SU-DHL-6 (cell line): ENCODE measurements at regions not wholly inside any gene's neighbourhood (a gene's known extent, or its start where the extent isn't known, plus 50 kb on each side); places are given as distances from the start of the nearest gene placed in this dataset.

ENCODE experiments used
- CTCF ChIP-seq: fragments of 200-600 bp; sonication (generic); IDR thresholded peaks from one replicate; pipeline ENCODE4 v1.5.1; 2017; ENCODE audit warnings: antibody characterized with exemption, mild to moderate bottlenecking, low read length, moderate library complexity; ENCODE audit not compliant: insufficient read depth, poor library complexity, severe bottlenecking
- EZH2phosphoT487 ChIP-seq: fragments of 200-600 bp; sonication (generic), shearing (Covaris generic); conservative IDR thresholded peaks from 2 replicates; pipeline ENCODE4 v1.6.1; 2018; ENCODE audit warnings: mild to moderate bottlenecking, antibody characterized with exemption, low read length, moderate library complexity, mixed read lengths

DNA sequence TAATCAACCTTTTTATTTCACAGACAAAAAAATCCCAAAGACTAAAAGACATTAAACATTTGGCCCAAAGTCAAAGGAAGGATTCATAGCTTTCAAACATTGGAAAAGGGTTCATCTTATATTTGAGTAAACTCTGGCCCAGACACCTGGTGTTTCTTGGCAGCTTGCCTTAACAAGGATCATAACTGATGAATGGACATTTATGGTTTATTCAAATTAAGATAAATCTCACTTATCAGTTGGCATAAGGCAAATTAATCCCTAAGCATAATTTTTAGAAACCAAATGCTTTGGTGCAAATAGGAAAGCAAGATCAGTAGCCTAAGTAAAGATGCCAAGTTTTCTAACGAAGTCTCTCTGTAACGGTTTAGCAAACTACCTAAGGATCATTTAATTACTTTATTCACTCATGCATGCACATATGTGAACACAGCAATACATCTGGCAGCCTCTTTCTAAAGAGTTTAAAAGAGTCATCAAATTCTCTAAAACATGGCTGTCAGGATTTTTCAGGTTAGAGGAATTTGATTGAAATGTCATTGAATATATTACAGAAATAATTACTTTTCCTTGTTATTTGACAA, 323.4 kb upstream of the RBMS1 start:
- no peak for TF ChIP-seq CTCF
- no peak for TF ChIP-seq EZH2phosphoT487
